Stimulated activated CD4-positive, alpha-beta T cell treated with anti-CD3 and anti-CD28 coated beads, Interleukin-12 subunit alpha, Interleukin-12 subunit beta, amount 100 ng/mL, for 4 hours (primary cell): ENCODE measurements at regions not wholly inside any gene's neighbourhood (a gene's known extent, or its start where the extent isn't known, plus 50 kb on each side); places are given as distances from the start of the nearest gene placed in this dataset.

ENCODE experiments used
- DNase-seq: peaks from one replicate; pipeline ENCODE4 v3.0.0-alpha.2; 2020

GRCh38 chr1:235925016-235925415, 58.3 kb upstream of the LYST start:
- no peak for DNase-seq

GRCh38 chr1:235923466-235924021, 56.8 kb upstream of the LYST start:
- no peak for DNase-seq

DNA sequence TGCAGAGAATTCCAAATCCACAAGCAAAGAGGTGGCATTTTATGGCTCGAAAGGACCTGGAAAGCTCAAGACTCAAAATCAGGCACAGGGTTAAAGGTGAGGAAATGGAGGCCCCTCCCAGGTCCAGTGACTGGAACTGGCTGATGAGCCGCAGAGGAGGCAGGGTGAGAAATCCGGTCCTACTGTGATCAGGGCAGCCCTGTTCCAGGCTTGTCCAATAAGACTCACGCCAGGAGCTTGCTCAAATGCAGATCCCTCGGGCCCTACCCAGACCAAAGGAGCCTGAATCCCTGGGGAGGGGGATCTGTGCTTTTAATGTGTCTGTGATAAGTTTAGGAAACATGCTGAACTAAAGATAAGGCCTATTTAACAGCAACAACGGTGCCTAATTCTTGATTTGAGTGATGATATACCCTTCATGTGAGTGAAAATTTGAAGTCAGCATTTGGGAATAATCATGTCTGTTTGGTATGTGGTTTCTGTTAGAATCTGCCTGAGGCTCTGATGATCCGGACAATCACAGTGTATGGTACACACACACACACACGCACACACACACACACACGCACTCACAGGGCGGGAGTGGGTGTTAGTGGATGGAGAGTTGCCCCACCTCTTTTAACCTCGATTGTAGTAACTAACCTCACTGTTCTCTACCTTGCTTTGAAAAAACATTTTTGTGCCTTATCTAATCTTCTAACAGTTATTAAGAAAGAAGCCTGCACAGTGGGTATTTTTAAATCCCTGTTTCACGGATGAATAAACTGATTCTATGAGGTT, 54.1 kb upstream of the LYST start:
- DNase-seq: no peak

DNA sequence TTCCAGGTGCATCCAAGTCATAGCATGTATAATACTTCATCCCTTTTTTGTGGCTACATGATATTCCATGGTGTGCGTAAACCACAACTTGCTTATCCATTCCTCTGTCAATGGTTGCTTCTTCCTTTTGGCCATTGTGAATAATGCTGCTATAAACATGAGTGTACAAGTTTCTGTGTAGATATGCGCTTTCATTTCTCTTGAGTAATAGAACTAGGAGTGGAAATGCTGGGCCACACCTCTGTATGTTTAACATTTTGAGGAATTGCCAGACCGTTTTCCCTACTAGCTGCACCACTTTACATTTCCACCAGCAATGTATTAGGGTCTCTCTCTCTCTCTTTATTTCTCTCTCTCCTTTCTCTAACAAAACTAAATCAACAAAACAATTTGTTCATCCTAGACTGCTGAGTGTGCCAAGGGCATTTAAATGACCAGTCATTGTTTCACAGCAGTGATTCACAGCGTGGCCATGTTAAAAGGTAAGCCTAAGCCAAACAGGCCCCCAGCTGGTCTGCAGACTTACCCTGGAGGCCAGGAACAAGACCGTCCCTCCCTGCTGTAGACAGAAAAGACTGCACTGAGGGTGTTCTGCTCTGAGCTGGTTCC, 53.2 kb upstream of the LYST start:
- DNase-seq: no peak

GRCh38 chr1:235919127-235919832, 52.6 kb upstream of the LYST start:
- DNase-seq: no peak

GRCh38 chr1:235918465-235918864, 51.8 kb upstream of the LYST start:
- DNase-seq: no peak

DNA sequence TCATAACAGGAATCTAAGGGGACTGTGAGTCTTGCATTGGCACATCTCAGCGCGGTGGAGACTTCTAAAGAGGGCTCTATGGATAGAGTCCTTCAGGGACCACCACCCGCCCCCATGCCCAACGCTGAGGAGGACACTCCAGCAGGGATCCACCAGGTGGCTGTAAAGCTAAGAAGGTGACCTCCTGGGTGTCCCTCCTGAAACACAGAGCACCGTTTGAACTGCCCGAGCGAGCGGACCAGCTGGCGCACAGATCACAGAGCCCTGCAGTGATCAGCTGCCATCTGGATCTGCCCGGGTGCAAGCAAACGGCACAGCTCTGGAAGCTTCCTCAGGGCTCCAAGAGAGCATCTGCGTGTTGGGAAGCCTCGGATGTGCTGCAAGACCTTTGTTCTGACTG, 51.3 kb upstream of the LYST start:
- DNase-seq: no peak

DNA sequence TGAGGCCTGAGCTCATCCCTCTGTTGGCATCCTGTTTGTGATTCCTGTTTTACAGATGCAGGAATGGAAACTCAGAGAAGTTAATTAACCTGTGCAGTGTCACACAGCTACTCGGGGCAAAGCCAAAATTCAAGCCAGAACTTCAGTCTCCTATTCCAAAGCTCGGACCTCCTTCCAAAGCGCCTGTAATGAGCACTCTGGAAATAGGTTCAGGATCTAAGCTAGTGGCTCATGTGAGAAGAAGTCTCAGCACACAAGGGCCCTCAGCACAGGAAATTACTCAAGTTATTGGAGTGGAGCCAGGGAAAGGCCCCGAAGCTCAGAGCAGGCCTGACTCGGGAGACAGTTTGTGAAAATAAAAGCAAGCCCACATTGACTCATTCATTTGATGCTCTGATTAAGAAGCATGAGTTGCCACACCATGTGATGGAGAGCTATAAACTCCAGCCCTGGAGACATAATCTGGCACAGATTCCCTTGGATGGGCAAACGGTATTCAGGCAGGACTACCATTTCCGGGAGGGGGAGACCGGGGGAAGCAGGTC, 50.6 kb upstream of the LYST start:
- DNase-seq: peak; percentile 53
